ENCODE measurements at regions not wholly inside any gene's neighbourhood (a gene's known extent, or its start where the extent isn't known, plus 50 kb on each side); places are given as distances from the start of the nearest gene placed in this dataset.

DNA sequence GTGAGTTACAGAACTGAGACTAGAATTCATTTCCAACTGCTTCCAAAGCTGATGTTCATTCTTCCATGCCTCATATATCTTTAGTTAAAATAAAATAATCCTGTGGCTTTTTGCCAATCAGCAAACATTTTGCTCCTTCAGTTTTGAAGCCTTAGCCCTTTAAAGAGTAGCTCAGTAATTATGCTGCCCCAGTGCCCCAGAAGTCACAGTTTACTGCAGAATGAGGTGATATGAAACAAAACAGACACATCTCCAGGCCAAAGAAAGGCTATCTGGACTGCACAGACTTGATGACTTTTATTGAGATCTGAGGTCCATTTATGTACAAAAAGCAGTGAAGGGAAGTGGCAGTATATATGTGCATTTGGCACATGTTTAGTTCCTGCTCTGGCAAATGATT is 285.8 kb upstream of the ZNF462 start:
- no peak for TF ChIP-seq FOXM1 (IDR thresholded peaks at IDR 0.05; ENCODE audit: borderline replicate concordance, low read depth)
- no peak for TF ChIP-seq CREB1 (IDR thresholded peaks at IDR 0.05; ENCODE audit: low read depth)

DNA sequence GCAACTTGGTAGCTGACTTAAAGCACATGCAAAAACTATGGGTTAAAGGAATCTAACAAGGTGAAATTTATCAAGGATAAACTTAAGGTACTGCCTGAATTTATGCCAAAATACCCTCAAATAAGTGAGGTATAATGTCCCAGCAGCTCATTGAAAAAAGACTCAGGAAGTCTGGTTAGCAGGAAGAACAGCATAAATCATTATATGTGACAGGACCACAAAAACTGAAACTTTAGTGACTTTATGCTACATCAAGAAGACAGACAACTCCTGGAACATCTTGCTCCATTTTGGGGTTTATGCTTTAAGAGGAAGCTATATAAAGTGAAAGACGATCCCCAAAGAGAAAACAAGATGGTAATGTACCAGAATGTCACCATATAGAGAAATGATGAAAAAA is 282.4 kb upstream of the ZNF462 start:
- TF ChIP-seq TEAD4 (IDR thresholded peaks at IDR 0.05) = no peak
- TF ChIP-seq TAF1 (IDR thresholded peaks at IDR 0.05; ENCODE audit: low read depth) = no peak
- no peak for TF ChIP-seq RAD21 (IDR thresholded peaks at IDR 0.05; ENCODE audit: low read depth)
- no peak for TF ChIP-seq FOXM1 (IDR thresholded peaks at IDR 0.05; ENCODE audit: borderline replicate concordance, low read depth)
- TF ChIP-seq YY1 (IDR thresholded peaks at IDR 0.05; ENCODE audit: low read depth) = no peak
- no peak for TF ChIP-seq ZBTB7A (IDR thresholded peaks at IDR 0.05; ENCODE audit: low read depth)
- TF ChIP-seq CEBPB (IDR thresholded peaks at IDR 0.05) = no peak
- TF ChIP-seq EP300 (IDR thresholded peaks at IDR 0.05; ENCODE audit: borderline replicate concordance) = no peak
- TF ChIP-seq, protein P1, sequence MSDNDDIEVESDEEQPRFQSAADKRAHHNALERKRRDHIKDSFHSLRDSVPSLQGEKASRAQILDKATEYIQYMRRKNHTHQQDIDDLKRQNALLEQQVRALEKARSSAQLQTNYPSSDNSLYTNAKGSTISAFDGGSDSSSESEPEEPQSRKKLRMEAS (IDR thresholded peaks at IDR 0.05) = no peak
- no peak for TF ChIP-seq TCF12 (IDR thresholded peaks at IDR 0.05; ENCODE audit: low read depth)
- TF ChIP-seq, protein P2, sequence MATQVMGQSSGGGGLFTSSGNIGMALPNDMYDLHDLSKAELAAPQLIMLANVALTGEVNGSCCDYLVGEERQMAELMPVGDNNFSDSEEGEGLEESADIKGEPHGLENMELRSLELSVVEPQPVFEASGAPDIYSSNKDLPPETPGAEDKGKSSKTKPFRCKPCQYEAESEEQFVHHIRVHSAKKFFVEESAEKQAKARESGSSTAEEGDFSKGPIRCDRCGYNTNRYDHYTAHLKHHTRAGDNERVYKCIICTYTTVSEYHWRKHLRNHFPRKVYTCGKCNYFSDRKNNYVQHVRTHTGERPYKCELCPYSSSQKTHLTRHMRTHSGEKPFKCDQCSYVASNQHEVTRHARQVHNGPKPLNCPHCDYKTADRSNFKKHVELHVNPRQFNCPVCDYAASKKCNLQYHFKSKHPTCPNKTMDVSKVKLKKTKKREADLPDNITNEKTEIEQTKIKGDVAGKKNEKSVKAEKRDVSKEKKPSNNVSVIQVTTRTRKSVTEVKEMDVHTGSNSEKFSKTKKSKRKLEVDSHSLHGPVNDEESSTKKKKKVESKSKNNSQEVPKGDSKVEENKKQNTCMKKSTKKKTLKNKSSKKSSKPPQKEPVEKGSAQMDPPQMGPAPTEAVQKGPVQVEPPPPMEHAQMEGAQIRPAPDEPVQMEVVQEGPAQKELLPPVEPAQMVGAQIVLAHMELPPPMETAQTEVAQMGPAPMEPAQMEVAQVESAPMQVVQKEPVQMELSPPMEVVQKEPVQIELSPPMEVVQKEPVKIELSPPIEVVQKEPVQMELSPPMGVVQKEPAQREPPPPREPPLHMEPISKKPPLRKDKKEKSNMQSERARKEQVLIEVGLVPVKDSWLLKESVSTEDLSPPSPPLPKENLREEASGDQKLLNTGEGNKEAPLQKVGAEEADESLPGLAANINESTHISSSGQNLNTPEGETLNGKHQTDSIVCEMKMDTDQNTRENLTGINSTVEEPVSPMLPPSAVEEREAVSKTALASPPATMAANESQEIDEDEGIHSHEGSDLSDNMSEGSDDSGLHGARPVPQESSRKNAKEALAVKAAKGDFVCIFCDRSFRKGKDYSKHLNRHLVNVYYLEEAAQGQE (IDR thresholded peaks at IDR 0.05; ENCODE audit: low read depth) = no peak
- TF ChIP-seq CREB1 (IDR thresholded peaks at IDR 0.05; ENCODE audit: low read depth) = no peak
- TF ChIP-seq NFIC (IDR thresholded peaks at IDR 0.05) = no peak
- TF ChIP-seq EGR1 (IDR thresholded peaks at IDR 0.05) = no peak
- TF ChIP-seq, protein P3, sequence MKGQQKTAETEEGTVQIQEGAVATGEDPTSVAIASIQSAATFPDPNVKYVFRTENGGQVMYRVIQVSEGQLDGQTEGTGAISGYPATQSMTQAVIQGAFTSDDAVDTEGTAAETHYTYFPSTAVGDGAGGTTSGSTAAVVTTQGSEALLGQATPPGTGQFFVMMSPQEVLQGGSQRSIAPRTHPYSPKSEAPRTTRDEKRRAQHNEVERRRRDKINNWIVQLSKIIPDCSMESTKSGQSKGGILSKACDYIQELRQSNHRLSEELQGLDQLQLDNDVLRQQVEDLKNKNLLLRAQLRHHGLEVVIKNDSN (IDR thresholded peaks at IDR 0.05) = no peak

DNA sequence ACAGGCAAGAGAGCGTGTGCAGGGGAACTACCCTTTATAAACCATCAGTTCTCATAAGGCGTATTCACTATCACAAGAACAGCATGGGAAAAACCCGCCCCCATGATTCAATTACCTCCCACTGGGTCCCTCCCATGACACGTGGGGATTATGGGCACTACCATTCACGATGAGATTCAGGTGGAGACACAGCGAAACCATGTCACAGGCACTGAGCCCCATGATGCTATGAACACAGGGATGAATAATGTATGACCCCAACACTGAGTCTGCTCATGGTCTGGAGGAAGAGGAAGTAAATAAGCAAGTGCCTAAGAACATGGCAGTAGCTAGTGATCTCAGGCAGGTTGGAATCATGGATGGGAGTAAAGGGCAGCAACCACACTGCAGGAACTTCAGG is 281.0 kb upstream of the ZNF462 start:
- TF ChIP-seq EGR1 (IDR thresholded peaks at IDR 0.05) = no peak
- TF ChIP-seq EP300 (IDR thresholded peaks at IDR 0.05; ENCODE audit: borderline replicate concordance) = no peak
- no peak for TF ChIP-seq YY1 (IDR thresholded peaks at IDR 0.05; ENCODE audit: low read depth)
- TF ChIP-seq TAF1 (IDR thresholded peaks at IDR 0.05; ENCODE audit: low read depth) = no peak

DNA sequence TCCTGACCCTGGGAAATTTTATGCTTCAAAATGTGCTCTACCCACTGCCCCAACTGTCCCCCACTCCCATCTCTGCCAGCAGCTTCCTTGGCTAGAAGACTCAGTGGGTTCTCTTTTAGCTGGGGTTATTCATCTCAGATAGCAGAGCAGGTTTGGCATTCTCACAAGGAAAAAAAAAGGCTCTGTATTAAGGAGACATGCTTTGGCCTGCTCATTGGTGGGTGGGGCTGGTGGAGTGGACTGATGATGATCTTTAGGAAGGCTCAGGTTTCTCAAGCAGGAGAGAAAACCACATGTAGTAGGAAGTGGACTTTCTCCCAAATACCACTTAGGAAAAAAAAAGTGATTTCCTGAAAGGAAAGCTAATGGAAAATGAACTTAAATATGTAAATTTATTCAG is 279.2 kb upstream of the ZNF462 start:
- no peak for TF ChIP-seq ZBTB7A (IDR thresholded peaks at IDR 0.05; ENCODE audit: low read depth)
- TF ChIP-seq NFIC (IDR thresholded peaks at IDR 0.05) = no peak
- no peak for TF ChIP-seq EGR1 (IDR thresholded peaks at IDR 0.05)
- TF ChIP-seq RAD21 (IDR thresholded peaks at IDR 0.05; ENCODE audit: low read depth) = no peak
- TF ChIP-seq TCF12 (IDR thresholded peaks at IDR 0.05; ENCODE audit: low read depth) = no peak
- TF ChIP-seq EP300 (IDR thresholded peaks at IDR 0.05; ENCODE audit: borderline replicate concordance) = no peak
- TF ChIP-seq FOXM1 (IDR thresholded peaks at IDR 0.05; ENCODE audit: borderline replicate concordance, low read depth) = no peak

DNA sequence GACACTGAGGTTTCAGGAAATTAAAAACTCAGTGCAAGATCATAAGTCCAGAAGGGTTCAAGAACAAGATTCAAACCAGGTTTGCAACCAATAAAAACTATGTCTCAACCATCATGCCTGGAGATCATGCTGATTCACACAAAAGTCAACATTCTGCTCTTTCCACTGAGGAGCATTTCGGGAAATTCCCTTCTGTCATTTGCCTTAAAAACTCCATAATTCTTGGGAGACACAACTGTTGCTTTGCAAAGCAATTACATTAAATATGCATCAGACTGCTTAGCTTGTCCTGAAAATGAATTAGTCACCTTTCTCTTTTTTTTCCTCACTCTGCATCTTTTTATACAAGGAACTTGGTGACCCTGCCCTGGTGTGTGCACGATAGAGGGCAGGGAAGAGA is 275.9 kb upstream of the ZNF462 start:
- TF ChIP-seq FOXM1 (IDR thresholded peaks at IDR 0.05; ENCODE audit: borderline replicate concordance, low read depth) (no peak), EGR1 (IDR thresholded peaks at IDR 0.05) (no peak), TCF12 (IDR thresholded peaks at IDR 0.05; ENCODE audit: low read depth) (no peak), EP300 (IDR thresholded peaks at IDR 0.05; ENCODE audit: borderline replicate concordance) (no peak), YY1 (IDR thresholded peaks at IDR 0.05; ENCODE audit: low read depth) (no peak), RAD21 (IDR thresholded peaks at IDR 0.05; ENCODE audit: low read depth) (no peak), CREB1 (IDR thresholded peaks at IDR 0.05; ENCODE audit: low read depth) (no peak)
- TF ChIP-seq, protein P2 (IDR thresholded peaks at IDR 0.05; ENCODE audit: low read depth) = no peak
- TF ChIP-seq, protein P3 (IDR thresholded peaks at IDR 0.05) = no peak
- TF ChIP-seq, protein P1 (IDR thresholded peaks at IDR 0.05) = no peak

DNA sequence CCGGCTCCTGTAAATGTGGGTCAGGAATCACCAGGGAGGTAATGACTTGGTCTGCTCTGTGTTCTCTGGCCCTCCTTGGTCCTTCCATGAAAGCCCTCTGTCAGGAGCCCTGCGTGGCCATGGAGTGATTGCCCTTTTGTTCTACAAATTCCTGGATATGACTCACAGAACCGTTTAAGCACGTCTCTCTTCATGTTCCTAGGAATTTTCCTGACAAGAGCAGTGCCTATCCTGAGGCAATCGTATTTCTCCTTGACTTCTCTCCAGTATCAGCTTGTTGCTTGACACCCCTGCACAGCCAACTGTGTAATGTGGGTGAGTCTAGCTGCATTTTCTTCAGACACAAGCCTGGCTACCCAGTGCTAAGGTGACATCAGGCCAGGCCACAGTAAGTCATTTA is 274.3 kb upstream of the ZNF462 start:
- TF ChIP-seq EP300 (IDR thresholded peaks at IDR 0.05; ENCODE audit: borderline replicate concordance) (no peak), NFIC (IDR thresholded peaks at IDR 0.05) (no peak), EGR1 (IDR thresholded peaks at IDR 0.05) (no peak), YY1 (IDR thresholded peaks at IDR 0.05; ENCODE audit: low read depth) (no peak), TEAD4 (IDR thresholded peaks at IDR 0.05) (no peak)
